HG03060 (cell line): ENCODE measurements at regions not wholly inside any gene's neighbourhood (a gene's known extent, or its start where the extent isn't known, plus 50 kb on each side); places are given as distances from the start of the nearest gene placed in this dataset.

Experiments used
- ATAC-seq: cut with Tn5 transposase; IDR thresholded peaks from one replicate; pipeline ENCODE4 v1.9.1; 2021; ENCODE audit warnings: low read depth, moderate number of reproducible peaks; ENCODE audit not compliant: unreplicated experiment

GRCh38 chr2:221133941-221134340 is 438.2 kb downstream of the EPHA4 start:
- ATAC-seq = no peak

- ATAC-seq = no peak
Observed at GRCh38 chr2:221134718-221135117, 437.4 kb downstream of the EPHA4 start.

- no peak for ATAC-seq
Observed at GRCh38 chr2:221135699-221136098, 436.4 kb downstream of the EPHA4 start.

- no peak for ATAC-seq
Observed at GRCh38 chr2:221137385-221137784, 434.7 kb downstream of the EPHA4 start.

- no peak for ATAC-seq
Observed at GRCh38 chr2:221142341-221142740, 429.8 kb downstream of the EPHA4 start.

GRCh38 chr2:221143231-221143630 is 428.9 kb downstream of the EPHA4 start:
- no peak for ATAC-seq

- no peak for ATAC-seq
Observed at GRCh38 chr2:221144909-221145308, 427.2 kb downstream of the EPHA4 start.

- no peak for ATAC-seq
Observed at GRCh38 chr2:221145396-221145795, 426.7 kb downstream of the EPHA4 start.

GRCh38 chr2:221153226-221153625 is 418.9 kb downstream of the EPHA4 start:
- no peak for ATAC-seq

- no peak for ATAC-seq
Observed at GRCh38 chr2:221154176-221154575, 417.9 kb downstream of the EPHA4 start.

- ATAC-seq = no peak
Observed at GRCh38 chr2:221156062-221156734, 415.9 kb downstream of the EPHA4 start.

- ATAC-seq = no peak
Observed at GRCh38 chr2:221161186-221161585, 410.9 kb downstream of the EPHA4 start.

GRCh38 chr2:221166292-221166691 is 405.8 kb downstream of the EPHA4 start:
- ATAC-seq = no peak

- no peak for ATAC-seq
Observed at GRCh38 chr2:221167561-221167960, 404.5 kb downstream of the EPHA4 start.

- no peak for ATAC-seq
Observed at GRCh38 chr2:221169724-221170123, 402.4 kb downstream of the EPHA4 start.

- no peak for ATAC-seq
Observed at GRCh38 chr2:221170548-221170947, 401.6 kb downstream of the EPHA4 start.

- no peak for ATAC-seq
Observed at GRCh38 chr2:221176667-221177066, 395.4 kb downstream of the EPHA4 start.

- no peak for ATAC-seq
Observed at GRCh38 chr2:221178139-221178538, 394.0 kb downstream of the EPHA4 start.

GRCh38 chr2:221186873-221187272 is 385.2 kb downstream of the EPHA4 start:
- no peak for ATAC-seq

- no peak for ATAC-seq
Observed at GRCh38 chr2:221189431-221190067, 382.6 kb downstream of the EPHA4 start.

- no peak for ATAC-seq
Observed at GRCh38 chr2:221195829-221196228, 376.3 kb downstream of the EPHA4 start.

GRCh38 chr2:221197225-221197856 is 374.8 kb downstream of the EPHA4 start:
- no peak for ATAC-seq
